Endothelial cell of umbilical vein (primary cell): ENCODE measurements at regions not wholly inside any gene's neighbourhood (a gene's known extent, or its start where the extent isn't known, plus 50 kb on each side); places are given as distances from the start of the nearest gene placed in this dataset.

Experiments used
- BruUV-seq: library from RNA; stranded (reverse); fragments of 400-500 nt; replicated peaks from 2 replicates; lab custom pipeline; 2021; lab: Mats Ljungman, UMichigan
- CTCF ChIA-PET: fragments of 300-600, 350-600 bp; sonication (Branson Sonifier 250); formaldehyde crosslinking; loops from one replicate; lab custom pipeline; 2021; ENCODE audit warnings: antibody characterized with exemption, inconsistent platforms; lab: Charles Lee
- POLR2A ChIA-PET: fragments of 300-600, 350-600 bp; sonication (Branson Sonifier 250); formaldehyde crosslinking; loops from one replicate; lab custom pipeline; 2021; ENCODE audit warnings: antibody characterized with exemption, inconsistent platforms; lab: Charles Lee
- DNase-seq: peaks from one replicate; pipeline ENCODE4 v3.0.0-alpha.2; 2011; ENCODE audit warnings: low read depth, low spot score
- FAIRE-seq: peaks from 2 replicates; lab custom pipeline; 2011; peaks lifted over from hg19 to GRCh38; lab: Jason Lieb, UNC
- H2AFZ ChIP-seq: 2 replicates; pipeline ENCODE4 v1.6.0; 2012; ENCODE audit warnings: low read depth, low read length, control low read depth, inconsistent platforms
- H3K27ac ChIP-seq: 2 replicates; pipeline ENCODE4 v1.5.1; 2011; ENCODE audit warnings: low read depth, mild to moderate bottlenecking, control low read depth, low read length, moderate library complexity; ENCODE audit not compliant: insufficient read depth
- H3K27me3 ChIP-seq, 2 experiments: 2 replicates each; pipeline versions ENCODE4 v1.6.0 to v1.6.1; 2011; ENCODE audit warnings: low read length in 2 of 2, mixed read lengths in 1 of 2; ENCODE audit not compliant: control insufficient read depth in 2 of 2, insufficient read depth in 2 of 2
- H3K36me3 ChIP-seq, 2 experiments: 2 replicates in 1 of 2; 3 replicates in 1 of 2; pipeline ENCODE4 v1.5.1; 2011; ENCODE audit warnings: low read length in 2 of 2, mild to moderate bottlenecking in 1 of 2, moderate library complexity in 1 of 2; ENCODE audit not compliant: control insufficient read depth in 2 of 2, insufficient read depth in 2 of 2; ENCODE audit errors: extremely low read depth in 1 of 2
- H3K4me1 ChIP-seq: 3 replicates; pipeline ENCODE4 v1.5.1; 2011; ENCODE audit warnings: mild to moderate bottlenecking, low read length; ENCODE audit not compliant: control insufficient read depth, insufficient read depth; ENCODE audit errors: extremely low read depth
- H3K4me2 ChIP-seq: 2 replicates; pipeline ENCODE4 v1.6.1; 2011; ENCODE audit warnings: low read length, control low read depth, mixed read lengths; ENCODE audit not compliant: insufficient read depth
- H3K4me3 ChIP-seq, 3 experiments: fragments of 200-600 bp in 1 of 3; sonication (generic), shearing (Covaris generic) in 1 of 3; replicated peaks in 1 of 3; 2 replicates each; pipeline ENCODE4 v1.5.1; 2011 to 2016; ENCODE audit warnings: control low read depth in 3 of 3, low read length in 3 of 3, mild to moderate bottlenecking in 2 of 3, inconsistent platforms in 1 of 3, low read depth in 1 of 3, moderate library complexity in 1 of 3; ENCODE audit not compliant: insufficient read depth in 1 of 3
- H3K79me2 ChIP-seq: 2 replicates; pipeline ENCODE4 v1.6.0; 2012; ENCODE audit warnings: low read length, inconsistent platforms; ENCODE audit not compliant: control insufficient read depth, insufficient read depth
- H3K9ac ChIP-seq: replicated peaks from 2 replicates; pipeline ENCODE3; 2011; ENCODE audit warnings: low read length, control low read depth; ENCODE audit not compliant: insufficient read depth; ENCODE audit errors: extremely low read depth
- H3K9me1 ChIP-seq: replicated peaks from 3 replicates; pipeline ENCODE4 v1.6.0; 2011; ENCODE audit warnings: mild to moderate bottlenecking, low read length; ENCODE audit not compliant: control insufficient read depth, insufficient read depth; ENCODE audit errors: extremely low read depth
- H3K9me3 ChIP-seq: replicated peaks from 2 replicates; pipeline ENCODE4 v1.5.1; 2012; ENCODE audit warnings: low read length, inconsistent platforms; ENCODE audit not compliant: control insufficient read depth, insufficient read depth
- H4K20me1 ChIP-seq: replicated peaks from 2 replicates; pipeline ENCODE3; 2011; ENCODE audit warnings: mild to moderate bottlenecking, low read length; ENCODE audit not compliant: control insufficient read depth, insufficient read depth; ENCODE audit errors: extremely low read depth
- EZH2 ChIP-seq: IDR thresholded peaks from 2 replicates; pipeline ENCODE4 v1.6.1; 2012; ENCODE audit warnings: borderline replicate concordance, low read depth, mild to moderate bottlenecking, moderate library complexity, low read length, inconsistent platforms; ENCODE audit not compliant: severe bottlenecking
- FOS ChIP-seq: IDR thresholded peaks from 2 replicates; pipeline ENCODE4 v1.6.1; 2011; ENCODE audit warnings: mild to moderate bottlenecking, low read length, moderate library complexity, borderline replicate concordance; ENCODE audit not compliant: insufficient read depth
- GATA2 ChIP-seq: IDR thresholded peaks from 2 replicates; pipeline ENCODE4 v1.7.0; 2011; ENCODE audit warnings: low read depth, mild to moderate bottlenecking, moderate library complexity, mixed read lengths, low read length; ENCODE audit not compliant: insufficient read length, insufficient read depth
- JUN ChIP-seq: IDR thresholded peaks from 2 replicates; pipeline ENCODE4 v1.6.1; 2011; ENCODE audit warnings: borderline replicate concordance, low read depth; ENCODE audit not compliant: insufficient read length, insufficient read depth
- MYC ChIP-seq: IDR thresholded peaks from one replicate; pipeline ENCODE4 v1.6.1; 2011; ENCODE audit warnings: mild to moderate bottlenecking, low read depth, low read length
- POLR2A ChIP-seq: IDR thresholded peaks from 2 replicates; pipeline ENCODE4 v1.6.1; 2012; ENCODE audit warnings: low read depth, mild to moderate bottlenecking, control low read depth, low read length
- POLR2AphosphoS5 ChIP-seq: IDR thresholded peaks from 2 replicates; pipeline ENCODE4 v1.6.1; 2012; ENCODE audit warnings: low read depth, mild to moderate bottlenecking, control low read depth, low read length, moderate library complexity; ENCODE audit not compliant: insufficient read depth
- dilution Hi-C: fragments of 300-500 bp; cut with MboI; formaldehyde crosslinking; loops from one replicate; pipeline ENCODE4 v1.15.0; 2019; ENCODE audit warnings: low sequenced_read_pairs; ENCODE audit not compliant: extremely low pct_ligation_motif_present
- intact Hi-C: fragments of 100-400 bp; cut with micrococcal nuclease; formaldehyde crosslinking; loops from one replicate; pipeline ENCODE4 v1.10.0; 2022
- TF ChIP-seq, protein P1 (sequence below), 2 donors: IDR thresholded peaks; 1 replicate in 1 of 2; 2 replicates in 1 of 2; pipeline ENCODE4 v1.5.1; 2011; ENCODE audit warnings: low read length in 2 of 2, mild to moderate bottlenecking in 2 of 2, moderate library complexity in 2 of 2, control low read depth in 1 of 2, inconsistent platforms in 1 of 2, low read depth in 1 of 2; ENCODE audit not compliant: insufficient read depth in 1 of 2; ENCODE audit errors: extremely low read depth in 1 of 2
- TF ChIP-seq, protein P2 (sequence below): IDR thresholded peaks from 2 replicates; pipeline ENCODE4 v1.6.1; 2011; ENCODE audit not compliant: insufficient read depth, insufficient read length

DNA sequence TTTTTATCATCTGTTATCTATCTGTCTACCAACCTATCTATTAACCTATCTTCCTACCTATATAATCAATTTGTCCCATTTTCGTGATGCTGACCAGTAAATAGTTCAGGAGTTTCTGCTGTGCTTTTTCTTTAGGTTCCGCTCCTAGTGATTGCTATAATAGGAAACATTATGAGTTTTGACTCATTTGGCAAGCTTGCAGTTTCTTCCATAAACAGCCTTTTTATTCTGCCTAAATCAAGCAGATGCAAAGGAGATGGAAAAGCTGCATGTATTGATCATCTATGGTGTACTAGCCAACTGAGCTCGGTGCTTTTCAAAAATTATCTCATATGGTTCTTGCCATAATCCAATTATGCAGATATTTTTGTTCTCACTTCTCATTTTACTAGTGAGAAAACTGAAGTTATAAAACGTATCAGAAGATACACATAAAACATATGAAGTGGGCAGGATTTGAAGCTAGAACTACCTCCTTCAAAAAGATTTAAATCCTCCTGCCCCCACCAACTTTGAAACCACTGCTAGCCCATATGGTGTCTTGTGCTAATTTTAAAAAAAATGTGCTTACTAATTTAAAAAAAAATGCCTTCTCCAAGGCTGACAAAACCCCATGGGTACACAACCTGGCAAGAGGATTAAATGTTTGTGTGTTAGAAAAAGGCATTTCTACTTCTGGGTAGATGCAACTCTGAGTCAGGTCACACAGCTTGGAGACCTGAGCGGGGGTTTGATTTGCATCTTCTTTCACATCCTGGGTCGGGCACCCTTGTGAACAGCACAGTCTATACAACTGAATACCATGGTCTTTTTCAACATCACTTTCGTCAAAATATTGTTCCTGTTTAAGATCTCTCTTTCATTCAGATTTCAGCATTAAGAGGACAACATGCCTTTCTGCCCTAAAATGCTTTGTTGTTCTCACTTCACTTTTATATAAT, 267.0 kb downstream of the CHL1 start:
- Histone ChIP-seq H3K36me3 (no peaks in the 10 kb centered on the region), H3K79me2 (no peaks in the 10 kb centered on the region), H3K4me3 (no peak overlapping the region), H3K4me1 (no peaks in the 10 kb centered on the region), H3K4me2 (no peak overlapping the region), H3K9me3 (peaks cover 2% of the 10 kb centered on the region), H3K9me1 (no peaks in the 10 kb centered on the region), H2AFZ (no peak overlapping the region), H3K27me3 (no peaks in the 10 kb centered on the region), H3K27ac (no peak overlapping the region), H3K9ac (no peak overlapping the region), H4K20me1 (no peaks in the 10 kb centered on the region)
- BruUV-seq, result no TSS peak
- POLR2A ChIA-PET, result no interaction called here
- dilution Hi-C loops, result no loop called here
- no peak for DNase-seq
- intact Hi-C loops, result no loop called here
- TF ChIP-seq GATA2, result no peak
- FAIRE-seq, result no peak
- CTCF ChIA-PET, result no interaction called here

DNA sequence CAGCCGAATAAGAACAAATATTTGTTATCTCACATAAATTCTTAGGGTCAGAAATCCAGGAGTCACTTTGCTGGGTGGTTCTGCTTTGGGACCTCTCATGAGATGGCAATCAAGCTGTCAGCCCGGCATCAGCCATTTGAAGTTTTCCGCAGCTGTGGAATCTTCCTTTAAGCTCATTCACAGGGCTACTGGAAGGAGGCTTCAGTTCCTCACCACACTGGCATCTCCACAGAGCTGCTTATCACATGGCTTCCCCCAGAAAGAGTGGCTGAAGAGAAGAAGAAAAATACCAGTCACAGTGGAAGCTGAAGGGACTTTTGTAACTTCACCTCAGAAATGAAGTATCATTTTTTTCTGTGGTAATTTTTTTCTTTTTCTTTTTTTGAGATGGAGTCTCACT, 267.7 kb downstream of the CHL1 start:
- TF ChIP-seq GATA2, result no peak
- TF ChIP-seq MYC, result no peak
- TF ChIP-seq, protein P1, sequence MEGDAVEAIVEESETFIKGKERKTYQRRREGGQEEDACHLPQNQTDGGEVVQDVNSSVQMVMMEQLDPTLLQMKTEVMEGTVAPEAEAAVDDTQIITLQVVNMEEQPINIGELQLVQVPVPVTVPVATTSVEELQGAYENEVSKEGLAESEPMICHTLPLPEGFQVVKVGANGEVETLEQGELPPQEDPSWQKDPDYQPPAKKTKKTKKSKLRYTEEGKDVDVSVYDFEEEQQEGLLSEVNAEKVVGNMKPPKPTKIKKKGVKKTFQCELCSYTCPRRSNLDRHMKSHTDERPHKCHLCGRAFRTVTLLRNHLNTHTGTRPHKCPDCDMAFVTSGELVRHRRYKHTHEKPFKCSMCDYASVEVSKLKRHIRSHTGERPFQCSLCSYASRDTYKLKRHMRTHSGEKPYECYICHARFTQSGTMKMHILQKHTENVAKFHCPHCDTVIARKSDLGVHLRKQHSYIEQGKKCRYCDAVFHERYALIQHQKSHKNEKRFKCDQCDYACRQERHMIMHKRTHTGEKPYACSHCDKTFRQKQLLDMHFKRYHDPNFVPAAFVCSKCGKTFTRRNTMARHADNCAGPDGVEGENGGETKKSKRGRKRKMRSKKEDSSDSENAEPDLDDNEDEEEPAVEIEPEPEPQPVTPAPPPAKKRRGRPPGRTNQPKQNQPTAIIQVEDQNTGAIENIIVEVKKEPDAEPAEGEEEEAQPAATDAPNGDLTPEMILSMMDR (IDR thresholded peaks at IDR 0.05; ENCODE audit: extremely low read depth in 1 of 2, insufficient read depth in 1 of 2, low read depth in 1 of 2, low read length in 2 of 2), result no peak
- TF ChIP-seq, protein P2, sequence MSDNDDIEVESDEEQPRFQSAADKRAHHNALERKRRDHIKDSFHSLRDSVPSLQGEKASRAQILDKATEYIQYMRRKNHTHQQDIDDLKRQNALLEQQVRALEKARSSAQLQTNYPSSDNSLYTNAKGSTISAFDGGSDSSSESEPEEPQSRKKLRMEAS, result no peak
- no peak for TF ChIP-seq POLR2AphosphoS5
- TF ChIP-seq EZH2, result no peak
- no peak for TF ChIP-seq POLR2A
- TF ChIP-seq FOS, result no peak
- TF ChIP-seq JUN, result no peak
- Histone ChIP-seq H4K20me1 (no peaks in the 10 kb centered on the region), H3K9ac (no peak overlapping the region), H3K4me3 (no peak overlapping the region), H3K4me2 (no peak overlapping the region), H3K9me1 (no peaks in the 10 kb centered on the region), H3K36me3 (no peaks in the 10 kb centered on the region), H3K27ac (no peak overlapping the region), H3K27me3 (no peaks in the 10 kb centered on the region), H3K4me1 (no peaks in the 10 kb centered on the region), H3K9me3 (peaks cover 2% of the 10 kb centered on the region), H3K79me2 (no peaks in the 10 kb centered on the region), H2AFZ (no peak overlapping the region)
- CTCF ChIA-PET, result no interaction called here
- DNase-seq, result no peak
- intact Hi-C loops, result no loop called here
- no TSS peak for BruUV-seq
- dilution Hi-C loops, result no loop called here
- POLR2A ChIA-PET, result no interaction called here
- FAIRE-seq, result no peak
